Keratinocyte (primary cell): ENCODE measurements at regions not wholly inside any gene's neighbourhood (a gene's known extent, or its start where the extent isn't known, plus 50 kb on each side); places are given as distances from the start of the nearest gene placed in this dataset.

Experiments
- CTCF ChIP-seq, 3 experiments: IDR thresholded peaks in 1 of 3; conservative IDR thresholded peaks in 1 of 3; optimal IDR thresholded peaks in 1 of 3; 2 replicates in 2 of 3; 3 replicates in 1 of 3; pipeline versions ENCODE3 to v1.5.1; 2011; ENCODE audit warnings: low read length in 3 of 3, mild to moderate bottlenecking in 3 of 3, moderate library complexity in 2 of 3, control low read depth in 1 of 3, inconsistent platforms in 1 of 3; ENCODE audit not compliant: insufficient read depth in 2 of 3; ENCODE audit errors: extremely low read depth in 1 of 3
- EZH2 ChIP-seq: IDR thresholded peaks from one replicate; pipeline ENCODE4 v1.6.1; 2012; ENCODE audit warnings: inconsistent platforms, mild to moderate bottlenecking, low read length, moderate library complexity

- TF ChIP-seq CTCF (optimal IDR thresholded peaks at IDR 0.05 in 1 of 3, IDR thresholded peaks at IDR 0.05 in 1 of 3, conservative IDR thresholded peaks at IDR 0.05 in 1 of 3; ENCODE audit: extremely low read depth in 1 of 3, insufficient read depth in 2 of 3, low read length in 3 of 3): no peak
- TF ChIP-seq EZH2: no peak
Observed at GRCh38 chr11:92057849-92058442, 166.7 kb upstream of the FAT3 start.
